ENCODE measurements at regions not wholly inside any gene's neighbourhood (a gene's known extent, or its start where the extent isn't known, plus 50 kb on each side); places are given as distances from the start of the nearest gene placed in this dataset.

GRCh38 chr10:23643111-23643780 is 204.4 kb downstream of the OTUD1 start:
- TF ChIP-seq, protein P1, sequence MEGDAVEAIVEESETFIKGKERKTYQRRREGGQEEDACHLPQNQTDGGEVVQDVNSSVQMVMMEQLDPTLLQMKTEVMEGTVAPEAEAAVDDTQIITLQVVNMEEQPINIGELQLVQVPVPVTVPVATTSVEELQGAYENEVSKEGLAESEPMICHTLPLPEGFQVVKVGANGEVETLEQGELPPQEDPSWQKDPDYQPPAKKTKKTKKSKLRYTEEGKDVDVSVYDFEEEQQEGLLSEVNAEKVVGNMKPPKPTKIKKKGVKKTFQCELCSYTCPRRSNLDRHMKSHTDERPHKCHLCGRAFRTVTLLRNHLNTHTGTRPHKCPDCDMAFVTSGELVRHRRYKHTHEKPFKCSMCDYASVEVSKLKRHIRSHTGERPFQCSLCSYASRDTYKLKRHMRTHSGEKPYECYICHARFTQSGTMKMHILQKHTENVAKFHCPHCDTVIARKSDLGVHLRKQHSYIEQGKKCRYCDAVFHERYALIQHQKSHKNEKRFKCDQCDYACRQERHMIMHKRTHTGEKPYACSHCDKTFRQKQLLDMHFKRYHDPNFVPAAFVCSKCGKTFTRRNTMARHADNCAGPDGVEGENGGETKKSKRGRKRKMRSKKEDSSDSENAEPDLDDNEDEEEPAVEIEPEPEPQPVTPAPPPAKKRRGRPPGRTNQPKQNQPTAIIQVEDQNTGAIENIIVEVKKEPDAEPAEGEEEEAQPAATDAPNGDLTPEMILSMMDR (conservative IDR thresholded peaks at IDR 0.05 in 1 of 2, IDR thresholded peaks at IDR 0.05 in 1 of 2; ENCODE audit: extremely low read depth in 1 of 2, insufficient read depth in 1 of 2, low read depth in 1 of 2, low read length in 2 of 2) = no peak
- no peak for TF ChIP-seq EZH2 (IDR thresholded peaks at IDR 0.05; ENCODE audit: borderline replicate concordance, low read length)

Measured in mammary epithelial cell (primary cell).